Spleen (tissue), 11 donors: ENCODE measurements at regions not wholly inside any gene's neighbourhood (a gene's known extent, or its start where the extent isn't known, plus 50 kb on each side); places are given as distances from the start of the nearest gene placed in this dataset.

Experiments
- DNase-seq: peaks from one replicate; pipeline ENCODE4 v3.0.0-alpha.2; 2020
- H3K27ac ChIP-seq, 8 donors: fragments of 200-600 bp; sonication (generic) in 7 of 8; 1 replicate in 4 of 8; 2 replicates in 4 of 8; pipeline versions ENCODE4 v1.5.0 to v1.8.0; 2016 to 2021; ENCODE audit warnings: inconsistent platforms in 4 of 8, mild to moderate bottlenecking in 4 of 8, moderate library complexity in 1 of 8
- H3K27me3 ChIP-seq, 7 donors: fragments of 200-600 bp; sonication (generic) in 6 of 7; replicated peaks in 1 of 7; 1 replicate in 4 of 7; 2 replicates in 3 of 7; pipeline versions ENCODE4 v1.5.0 to v1.8.0; 2016 to 2021; ENCODE audit warnings: inconsistent platforms in 3 of 7, mild to moderate bottlenecking in 1 of 7
- H3K36me3 ChIP-seq, 6 donors: fragments of 200-600 bp; sonication (generic) in 5 of 6; 1 replicate in 4 of 6; 2 replicates in 2 of 6; pipeline versions ENCODE4 v1.5.0 to v1.8.0; 2016 to 2021; ENCODE audit warnings: inconsistent platforms in 2 of 6
- H3K4me1 ChIP-seq, 6 donors: fragments of 200-600 bp; sonication (generic) in 5 of 6; 1 replicate in 3 of 6; 2 replicates in 3 of 6; pipeline versions ENCODE4 v1.5.0 to v1.8.0; 2016 to 2021; ENCODE audit warnings: inconsistent platforms in 3 of 6
- H3K4me3 ChIP-seq, 8 donors: fragments of 200-600 bp; sonication (generic) in 7 of 8; 1 replicate in 4 of 8; 2 replicates in 4 of 8; pipeline versions ENCODE4 v1.5.0 to v1.8.0; 2016 to 2021; ENCODE audit warnings: inconsistent platforms in 4 of 8, mild to moderate bottlenecking in 4 of 8, moderate library complexity in 2 of 8
- H3K9me3 ChIP-seq, 8 donors: fragments of 200-600 bp; sonication (generic) in 7 of 8; 1 replicate in 4 of 8; 2 replicates in 4 of 8; pipeline versions ENCODE4 v1.5.0 to v1.8.0; 2016 to 2021; ENCODE audit warnings: inconsistent platforms in 4 of 8
- CTCF ChIP-seq, 11 experiments: fragments of 200-600 bp in 7 of 11; fragments of 450-650 bp in 4 of 11; sonication (generic) in 4 of 11; IDR thresholded peaks in 8 of 11; conservative IDR thresholded peaks in 3 of 11; 1 replicate in 7 of 11; 2 replicates in 4 of 11; pipeline versions ENCODE4 v1.4.0 to v1.8.0; 2016 to 2021; ENCODE audit warnings: antibody characterized with exemption in 11 of 11, inconsistent platforms in 4 of 11, mild to moderate bottlenecking in 1 of 11
- POLR2A ChIP-seq, 3 donors: fragments of 450-650 bp; IDR thresholded peaks; one replicate each; pipeline ENCODE4 v1.5.1; 2017; ENCODE audit warnings: antibody characterized with exemption in 3 of 3, mild to moderate bottlenecking in 1 of 3
- POLR2AphosphoS5 ChIP-seq, 3 donors: sonication (generic); formaldehyde crosslinking; IDR thresholded peaks; one replicate each; pipeline ENCODE4 v1.5.1; 2017; ENCODE audit warnings: antibody characterized with exemption in 3 of 3
- WGBS, 5 donors: extraction: QIAGEN DNeasy Blood & Tissue Kit in 3 of 5; methylation state at CpG; one replicate each; pipeline versions ENCODE4 v1.1.5 to v1.1.7; 2013 to 2018; 5-methylcytosine and 5-hydroxymethylcytosine counted together
- intact Hi-C: fragments of 100-400 bp; cut with DNase I; formaldehyde crosslinking; loops from one replicate; pipeline ENCODE4 v1.15.0; 2023; ENCODE audit warnings: low total_unique reads
- donor health status: healthy with polysubstance abuse.
- donor health status: DM: no; HTN: no; CAD: no; lungs with moderate emphysema.
- donor health status: DM: no; HTN: no; CAD: no.
- donor health status: Bipolar disorder and iron deficiency.
- donor health status: healthy.
- donor health status: DM: no; HTN: no; CAD: no.
- donor health status: DM: yes; HTN: yes; CAD: no.

GRCh38 chr9:135253305-135254004, 166.0 kb downstream of the OLFM1 start:
- DNase-seq: peak; percentile 57

GRCh38 chr9:135254176-135255032, 166.9 kb downstream of the OLFM1 start:
- TF ChIP-seq POLR2A (IDR thresholded peaks at IDR 0.05): no peak
- TF ChIP-seq POLR2AphosphoS5 (IDR thresholded peaks at IDR 0.05): no peak
- TF ChIP-seq CTCF (IDR thresholded peaks at IDR 0.05 in 8 of 11, conservative IDR thresholded peaks at IDR 0.05 in 3 of 11): no peak
- Histone ChIP-seq H3K4me1 (peaks cover 0 to 6% (median 0%) of the 10 kb centered on the region in 6 donors), H3K27ac (no peak overlapping the region), H3K4me3 (no peak overlapping the region), H3K36me3 (no peaks in the 10 kb centered on the region), H3K27me3 (peaks cover 0 to 68% (median 0%) of the 10 kb centered on the region in 7 donors), H3K9me3 (no peaks in the 10 kb centered on the region)
- intact Hi-C loops: no loop called here
- WGBS, 5 donors: 81 to 91% (median 86%) methylated on average over 17 to 25 of the region's 25 CpGs
- DNase-seq: peak; percentile 59

More at GRCh38 chr9:135253305-135254004, 166.0 kb downstream of the OLFM1 start:
- Histone ChIP-seq H3K27me3 (peaks cover 0 to 78% (median 0%) of the 10 kb centered on the region in 7 donors), H3K4me3 (no peak overlapping the region), H3K9me3 (no peaks in the 10 kb centered on the region), H3K4me1 (peaks cover 0 to 6% (median 0%) of the 10 kb centered on the region in 6 donors), H3K27ac (no peak overlapping the region), H3K36me3 (no peaks in the 10 kb centered on the region)
- intact Hi-C loops: no loop called here
- TF ChIP-seq POLR2A (IDR thresholded peaks at IDR 0.05): no peak
- no peak for TF ChIP-seq POLR2AphosphoS5 (IDR thresholded peaks at IDR 0.05)
- 33 to 54% (median 36%) methylated on average over 21 to 31 of the region's 31 CpGs for WGBS, 5 donors

- no peak overlapping the region for H3K27ac ChIP-seq
- peak; percentile 47 for DNase-seq
- TF ChIP-seq POLR2AphosphoS5 (IDR thresholded peaks at IDR 0.05) (no peak), CTCF (IDR thresholded peaks at IDR 0.05 in 8 of 11, conservative IDR thresholded peaks at IDR 0.05 in 3 of 11) (no peak), POLR2A (IDR thresholded peaks at IDR 0.05) (no peak)
- peaks cover 0 to 67% (median 0%) of the 10 kb centered on the region in 7 donors for H3K27me3 ChIP-seq
- no peaks in the 10 kb centered on the region for H3K36me3 ChIP-seq
- H3K4me1 ChIP-seq: peaks cover 0 to 6% (median 0%) of the 10 kb centered on the region in 6 donors
- 59 to 71% (median 65%) methylated on average over 20 to 23 of the region's 23 CpGs for WGBS, 5 donors
- H3K4me3 ChIP-seq: no peak overlapping the region
- intact Hi-C loops: no loop called here
- H3K9me3 ChIP-seq: no peaks in the 10 kb centered on the region
These were observed 167.8 kb downstream of the OLFM1 start for GRCh38 chr9:135255033-135255840.

GRCh38 chr9:135255841-135256580, 168.5 kb downstream of the OLFM1 start:
- TF ChIP-seq CTCF (IDR thresholded peaks at IDR 0.05 in 8 of 11, conservative IDR thresholded peaks at IDR 0.05 in 3 of 11): no peak
- TF ChIP-seq POLR2AphosphoS5 (IDR thresholded peaks at IDR 0.05): no peak
- 73 to 82% (median 80%) methylated on average over 23 of the region's 23 CpGs for WGBS, 5 donors
- Histone ChIP-seq H3K4me1 (peaks cover 0 to 6% (median 0%) of the 10 kb centered on the region in 6 donors), H3K27me3 (peaks cover 0 to 68% (median 0%) of the 10 kb centered on the region in 7 donors), H3K27ac (no peak overlapping the region), H3K36me3 (no peaks in the 10 kb centered on the region), H3K9me3 (no peaks in the 10 kb centered on the region), H3K4me3 (no peak overlapping the region)
- peak; percentile 59 for DNase-seq
- intact Hi-C loops: no loop called here
